ENCODE measurements at regions not wholly inside any gene's neighbourhood (a gene's known extent, or its start where the extent isn't known, plus 50 kb on each side); places are given as distances from the start of the nearest gene placed in this dataset.

DNA sequence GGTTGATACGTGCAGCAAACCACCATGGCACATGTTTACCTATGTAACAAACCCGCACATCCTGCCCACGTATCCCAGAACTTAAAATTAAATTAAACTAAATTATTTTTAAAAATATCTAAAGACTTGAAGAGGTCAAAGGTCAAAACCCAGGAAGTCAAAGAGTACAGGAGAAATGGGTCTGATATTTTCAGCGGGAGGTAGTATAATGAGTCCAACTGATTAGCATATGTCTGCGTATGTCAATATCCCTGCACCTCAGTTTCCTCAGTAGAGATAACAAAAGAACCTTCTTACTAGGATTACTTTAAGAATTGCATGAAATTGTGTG is 133.0 kb downstream of the TMEM26 start:
- TF ChIP-seq CEBPB (IDR thresholded peaks at IDR 0.05), result no peak
- TF ChIP-seq MAFK (IDR thresholded peaks at IDR 0.05; ENCODE audit: partially characterized antibody), result no peak
- TF ChIP-seq, protein P1, sequence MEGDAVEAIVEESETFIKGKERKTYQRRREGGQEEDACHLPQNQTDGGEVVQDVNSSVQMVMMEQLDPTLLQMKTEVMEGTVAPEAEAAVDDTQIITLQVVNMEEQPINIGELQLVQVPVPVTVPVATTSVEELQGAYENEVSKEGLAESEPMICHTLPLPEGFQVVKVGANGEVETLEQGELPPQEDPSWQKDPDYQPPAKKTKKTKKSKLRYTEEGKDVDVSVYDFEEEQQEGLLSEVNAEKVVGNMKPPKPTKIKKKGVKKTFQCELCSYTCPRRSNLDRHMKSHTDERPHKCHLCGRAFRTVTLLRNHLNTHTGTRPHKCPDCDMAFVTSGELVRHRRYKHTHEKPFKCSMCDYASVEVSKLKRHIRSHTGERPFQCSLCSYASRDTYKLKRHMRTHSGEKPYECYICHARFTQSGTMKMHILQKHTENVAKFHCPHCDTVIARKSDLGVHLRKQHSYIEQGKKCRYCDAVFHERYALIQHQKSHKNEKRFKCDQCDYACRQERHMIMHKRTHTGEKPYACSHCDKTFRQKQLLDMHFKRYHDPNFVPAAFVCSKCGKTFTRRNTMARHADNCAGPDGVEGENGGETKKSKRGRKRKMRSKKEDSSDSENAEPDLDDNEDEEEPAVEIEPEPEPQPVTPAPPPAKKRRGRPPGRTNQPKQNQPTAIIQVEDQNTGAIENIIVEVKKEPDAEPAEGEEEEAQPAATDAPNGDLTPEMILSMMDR (IDR thresholded peaks at IDR 0.05), result no peak
- no peak for TF ChIP-seq ZC3H11A (IDR thresholded peaks at IDR 0.05)
- TF ChIP-seq, protein P2, sequence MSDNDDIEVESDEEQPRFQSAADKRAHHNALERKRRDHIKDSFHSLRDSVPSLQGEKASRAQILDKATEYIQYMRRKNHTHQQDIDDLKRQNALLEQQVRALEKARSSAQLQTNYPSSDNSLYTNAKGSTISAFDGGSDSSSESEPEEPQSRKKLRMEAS (IDR thresholded peaks at IDR 0.05), result no peak
- no peak for TF ChIP-seq GATA3 (IDR thresholded peaks at IDR 0.05; ENCODE audit: borderline replicate concordance)
- no peak for TF ChIP-seq POLR2A (IDR thresholded peaks at IDR 0.05; ENCODE audit: low read length)
- no peak for TF ChIP-seq EP300 (IDR thresholded peaks at IDR 0.05)
- TF ChIP-seq RAD21 (conservative IDR thresholded peaks at IDR 0.05 in 1 of 2, IDR thresholded peaks at IDR 0.05 in 1 of 2), result no peak
- TF ChIP-seq, protein P3, sequence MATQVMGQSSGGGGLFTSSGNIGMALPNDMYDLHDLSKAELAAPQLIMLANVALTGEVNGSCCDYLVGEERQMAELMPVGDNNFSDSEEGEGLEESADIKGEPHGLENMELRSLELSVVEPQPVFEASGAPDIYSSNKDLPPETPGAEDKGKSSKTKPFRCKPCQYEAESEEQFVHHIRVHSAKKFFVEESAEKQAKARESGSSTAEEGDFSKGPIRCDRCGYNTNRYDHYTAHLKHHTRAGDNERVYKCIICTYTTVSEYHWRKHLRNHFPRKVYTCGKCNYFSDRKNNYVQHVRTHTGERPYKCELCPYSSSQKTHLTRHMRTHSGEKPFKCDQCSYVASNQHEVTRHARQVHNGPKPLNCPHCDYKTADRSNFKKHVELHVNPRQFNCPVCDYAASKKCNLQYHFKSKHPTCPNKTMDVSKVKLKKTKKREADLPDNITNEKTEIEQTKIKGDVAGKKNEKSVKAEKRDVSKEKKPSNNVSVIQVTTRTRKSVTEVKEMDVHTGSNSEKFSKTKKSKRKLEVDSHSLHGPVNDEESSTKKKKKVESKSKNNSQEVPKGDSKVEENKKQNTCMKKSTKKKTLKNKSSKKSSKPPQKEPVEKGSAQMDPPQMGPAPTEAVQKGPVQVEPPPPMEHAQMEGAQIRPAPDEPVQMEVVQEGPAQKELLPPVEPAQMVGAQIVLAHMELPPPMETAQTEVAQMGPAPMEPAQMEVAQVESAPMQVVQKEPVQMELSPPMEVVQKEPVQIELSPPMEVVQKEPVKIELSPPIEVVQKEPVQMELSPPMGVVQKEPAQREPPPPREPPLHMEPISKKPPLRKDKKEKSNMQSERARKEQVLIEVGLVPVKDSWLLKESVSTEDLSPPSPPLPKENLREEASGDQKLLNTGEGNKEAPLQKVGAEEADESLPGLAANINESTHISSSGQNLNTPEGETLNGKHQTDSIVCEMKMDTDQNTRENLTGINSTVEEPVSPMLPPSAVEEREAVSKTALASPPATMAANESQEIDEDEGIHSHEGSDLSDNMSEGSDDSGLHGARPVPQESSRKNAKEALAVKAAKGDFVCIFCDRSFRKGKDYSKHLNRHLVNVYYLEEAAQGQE (IDR thresholded peaks at IDR 0.05), result no peak
- no peak for TF ChIP-seq JUNB (IDR thresholded peaks at IDR 0.05)

All from A549 (cell line).